SJCRH30 (cell line): ENCODE measurements at regions not wholly inside any gene's neighbourhood (a gene's known extent, or its start where the extent isn't known, plus 50 kb on each side); places are given as distances from the start of the nearest gene placed in this dataset.
"Not testable (repeated sequence)": the region's sequence is repeated elsewhere in the genome, so short reads cannot be mapped to it uniquely, and the experiment has no call there.

ENCODE experiments used
- DNase-seq, 2 experiments: peaks; one replicate each; pipeline ENCODE4 v3.0.0-alpha.2; 2015 to 2020
- H3K27ac ChIP-seq: fragments of 250-450 bp; sonication (Bioruptor Pico); 2 replicates; pipeline ENCODE4 v1.5.1; 2020; ENCODE audit warnings: mild to moderate bottlenecking, moderate library complexity
- H3K27me3 ChIP-seq: fragments of 250-450 bp; sonication (Bioruptor Pico); 2 replicates; pipeline ENCODE4 v1.5.1; 2020; ENCODE audit warnings: mild to moderate bottlenecking, moderate library complexity
- H3K36me3 ChIP-seq: fragments of 250-450 bp; sonication (Bioruptor Pico); 2 replicates; pipeline ENCODE4 v1.5.1; 2020; ENCODE audit warnings: mild to moderate bottlenecking, moderate library complexity
- H3K4me1 ChIP-seq: fragments of 250-450 bp; sonication (Bioruptor Pico); 2 replicates; pipeline ENCODE4 v1.5.1; 2020; ENCODE audit warnings: mild to moderate bottlenecking, moderate library complexity
- H3K4me3 ChIP-seq: fragments of 250-450 bp; sonication (Bioruptor Pico); 2 replicates; pipeline ENCODE4 v1.5.1; 2020; ENCODE audit warnings: mild to moderate bottlenecking, moderate library complexity
- H3K9me3 ChIP-seq: fragments of 250-450 bp; sonication (Bioruptor Pico); replicated peaks from 2 replicates; pipeline ENCODE4 v1.5.1; 2020; ENCODE audit warnings: mild to moderate bottlenecking, moderate library complexity

DNA sequence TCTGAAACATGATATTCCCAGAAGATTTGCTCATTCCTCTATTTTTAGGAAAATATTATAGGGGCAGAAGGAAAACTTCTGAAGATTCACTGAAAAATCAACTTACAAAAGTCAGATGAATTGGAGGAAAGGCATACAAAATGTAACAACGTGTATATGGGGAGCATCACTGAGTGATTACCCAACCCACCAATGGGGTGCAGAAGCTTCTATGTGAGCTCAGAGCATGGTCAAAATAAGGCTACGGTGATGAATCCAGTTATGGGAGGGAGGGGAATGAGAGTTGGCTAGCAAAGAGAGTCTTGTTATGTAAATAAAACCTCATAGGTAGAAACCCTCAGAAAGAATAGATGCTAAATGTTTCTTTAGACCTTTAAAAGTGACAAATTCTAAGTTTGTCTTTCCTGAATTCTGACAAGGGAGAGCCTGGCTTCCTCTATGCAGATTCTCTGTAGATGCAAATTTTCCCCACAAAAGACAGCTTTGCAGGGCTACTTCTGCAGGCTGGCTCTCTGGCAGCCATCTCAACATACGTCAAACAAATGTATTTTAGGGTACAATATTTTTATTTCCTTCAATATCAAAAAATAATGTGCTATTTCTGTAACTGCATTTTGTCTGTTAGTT lies 171.4 kb upstream of the NDUFV2 start:
- no peak for DNase-seq
- Histone ChIP-seq H3K27me3 (no peaks in the 10 kb centered on the region), H3K4me3 (no peak overlapping the region), H3K36me3 (no peaks in the 10 kb centered on the region), H3K9me3 (no peaks in the 10 kb centered on the region), H3K4me1 (no peaks in the 10 kb centered on the region), H3K27ac (no peak overlapping the region)

DNA sequence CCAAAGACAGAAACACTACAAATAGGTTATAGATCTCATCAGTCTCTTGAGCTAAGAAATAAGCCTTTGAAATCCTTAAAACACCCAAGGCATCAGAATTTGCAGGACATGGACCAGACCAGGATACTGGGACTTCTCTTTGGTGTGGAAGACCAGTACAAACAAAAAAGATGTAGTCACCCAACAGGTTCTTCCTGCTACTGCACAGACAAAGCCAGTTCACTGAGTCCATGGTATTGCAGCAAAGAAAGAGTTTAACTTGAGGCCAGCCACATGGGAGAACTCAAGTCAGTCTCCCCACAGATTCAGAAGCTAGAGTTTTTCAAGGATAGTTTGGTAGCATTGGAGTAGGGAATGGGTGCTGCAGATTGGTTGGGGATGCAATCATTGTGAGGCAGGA lies 169.6 kb upstream of the NDUFV2 start:
- H3K27me3 ChIP-seq = no peaks in the 10 kb centered on the region
- no peak overlapping the region for H3K4me3 ChIP-seq
- DNase-seq = no peak
- no peaks in the 10 kb centered on the region for H3K4me1 ChIP-seq
- H3K27ac ChIP-seq = no peak overlapping the region
- no peaks in the 10 kb centered on the region for H3K9me3 ChIP-seq
- H3K36me3 ChIP-seq = no peaks in the 10 kb centered on the region

DNA sequence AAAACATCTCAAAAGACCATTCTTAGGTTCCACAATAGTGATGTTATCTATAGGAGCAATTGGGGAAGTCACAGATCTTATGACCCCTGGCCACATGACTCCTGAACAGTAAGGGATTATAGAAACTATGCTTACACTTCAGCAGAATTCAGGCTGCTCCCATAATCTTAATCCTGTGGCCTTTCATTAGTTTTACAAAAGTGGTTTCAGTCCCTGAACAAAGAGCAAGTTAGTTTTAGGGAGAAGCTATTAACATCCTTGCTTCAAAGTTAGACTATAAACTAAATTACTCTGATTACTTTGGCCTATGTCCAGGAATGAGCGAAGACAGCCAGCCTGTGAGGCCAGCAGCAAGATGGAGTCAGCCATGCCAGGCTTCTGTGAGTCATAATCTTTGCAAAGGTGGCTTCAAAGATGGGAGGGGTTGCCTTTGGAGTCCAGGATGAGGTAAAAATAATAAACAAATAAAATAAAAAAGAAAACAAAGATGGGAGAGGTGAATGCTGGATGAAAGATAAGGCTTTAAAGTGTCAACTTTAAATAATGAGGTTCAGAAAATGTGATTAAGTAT lies 168.7 kb upstream of the NDUFV2 start:
- Histone ChIP-seq H3K4me3 (no peak overlapping the region), H3K4me1 (no peaks in the 10 kb centered on the region), H3K9me3 (no peaks in the 10 kb centered on the region), H3K27ac (no peak overlapping the region), H3K27me3 (no peaks in the 10 kb centered on the region), H3K36me3 (no peaks in the 10 kb centered on the region)
- DNase-seq = no peak

DNA sequence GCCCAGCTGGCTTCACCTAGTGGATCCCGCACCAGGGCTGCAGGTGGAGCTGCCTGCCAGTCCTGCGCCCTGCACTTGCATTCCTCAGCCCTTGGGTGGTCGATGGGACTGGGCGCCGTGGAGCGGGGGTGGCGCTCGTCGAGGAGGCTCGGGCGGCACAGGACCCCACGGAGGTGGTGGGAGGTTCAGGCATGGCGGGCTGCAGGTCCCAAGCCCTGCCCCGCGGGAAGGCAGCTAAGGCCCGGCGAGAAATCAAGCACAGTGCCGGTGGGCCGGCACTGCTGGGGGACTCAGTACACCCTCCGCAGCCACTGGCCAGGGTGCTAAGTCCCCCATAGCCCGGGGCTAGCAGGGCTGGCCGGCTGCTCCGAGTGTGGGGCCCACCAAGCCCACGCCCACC lies 167.2 kb upstream of the NDUFV2 start:
- not testable (repeated sequence) for H3K4me1 ChIP-seq, H3K36me3 ChIP-seq, DNase-seq, H3K4me3 ChIP-seq, H3K27me3 ChIP-seq, H3K9me3 ChIP-seq, H3K27ac ChIP-seq

DNA sequence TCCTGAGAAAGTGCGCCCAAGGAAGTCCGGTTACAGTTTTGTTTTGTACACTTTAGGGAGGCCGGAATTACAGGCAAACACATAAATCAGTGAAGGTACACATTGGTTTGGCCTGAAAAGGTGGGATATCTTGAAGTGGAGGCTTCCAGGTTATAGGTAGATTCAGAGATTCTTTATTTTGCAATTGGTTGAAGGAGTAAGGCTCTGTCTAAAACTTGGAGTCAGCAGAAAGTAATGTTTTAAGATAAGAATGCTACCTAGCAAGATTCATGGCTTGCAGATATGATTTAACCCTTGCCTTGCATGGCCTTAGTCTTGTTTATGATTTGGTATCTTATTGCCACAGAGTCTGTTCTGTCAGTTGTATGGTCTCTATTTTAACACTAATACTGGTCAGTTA lies 165.9 kb upstream of the NDUFV2 start:
- no peaks in the 10 kb centered on the region for H3K4me1 ChIP-seq
- no peak for DNase-seq
- H3K9me3 ChIP-seq = no peaks in the 10 kb centered on the region
- H3K4me3 ChIP-seq = no peak overlapping the region
- no peaks in the 10 kb centered on the region for H3K36me3 ChIP-seq
- no peaks in the 10 kb centered on the region for H3K27me3 ChIP-seq
- H3K27ac ChIP-seq = no peak overlapping the region

DNA sequence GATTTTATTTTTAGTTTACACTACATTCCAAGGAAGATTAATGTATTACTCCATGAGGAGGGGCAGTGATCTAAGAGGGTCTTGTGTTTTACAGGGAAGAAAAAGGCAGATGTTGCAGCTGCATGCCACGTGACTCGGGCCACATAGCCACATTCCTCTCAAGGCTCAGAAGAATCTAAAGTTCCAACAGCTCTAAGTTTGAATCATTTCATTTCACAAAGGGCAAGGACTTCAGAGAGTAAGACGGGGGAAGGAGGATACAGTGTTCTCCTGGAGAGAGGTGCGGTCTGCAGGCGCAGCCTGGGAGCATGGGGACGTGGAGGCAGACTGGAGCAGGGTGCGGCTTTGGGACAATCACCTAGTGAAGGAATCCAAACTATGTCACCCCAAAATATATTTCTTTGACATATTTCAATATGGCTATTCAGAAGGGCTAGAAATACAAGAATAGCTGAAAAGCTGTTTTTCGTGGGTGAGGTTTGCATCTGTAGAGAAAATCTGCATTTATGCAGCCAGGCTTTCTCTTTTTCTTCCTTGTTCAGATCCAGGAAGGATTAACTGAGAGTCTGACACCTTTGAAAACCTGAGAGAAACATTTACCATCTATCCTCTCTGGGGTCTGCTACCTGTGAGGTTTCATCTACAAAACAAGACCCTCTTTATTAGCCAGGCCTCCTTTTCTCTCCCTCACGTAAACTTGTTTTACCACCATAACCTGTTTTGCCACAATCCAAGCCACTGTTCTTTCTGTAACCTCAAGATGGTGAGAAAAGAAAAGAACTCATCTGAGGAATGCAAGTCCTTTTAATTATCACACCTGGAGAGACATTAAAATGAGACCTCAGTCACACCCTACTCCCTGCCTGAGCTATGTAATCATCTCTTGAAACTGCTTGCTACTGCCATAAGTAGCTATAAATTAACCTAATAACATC lies 165.1 kb upstream of the NDUFV2 start:
- Histone ChIP-seq H3K27me3 (no peaks in the 10 kb centered on the region), H3K4me1 (no peaks in the 10 kb centered on the region), H3K27ac (no peak overlapping the region), H3K36me3 (no peaks in the 10 kb centered on the region), H3K9me3 (no peaks in the 10 kb centered on the region), H3K4me3 (no peak overlapping the region)
- DNase-seq = no peak

DNA sequence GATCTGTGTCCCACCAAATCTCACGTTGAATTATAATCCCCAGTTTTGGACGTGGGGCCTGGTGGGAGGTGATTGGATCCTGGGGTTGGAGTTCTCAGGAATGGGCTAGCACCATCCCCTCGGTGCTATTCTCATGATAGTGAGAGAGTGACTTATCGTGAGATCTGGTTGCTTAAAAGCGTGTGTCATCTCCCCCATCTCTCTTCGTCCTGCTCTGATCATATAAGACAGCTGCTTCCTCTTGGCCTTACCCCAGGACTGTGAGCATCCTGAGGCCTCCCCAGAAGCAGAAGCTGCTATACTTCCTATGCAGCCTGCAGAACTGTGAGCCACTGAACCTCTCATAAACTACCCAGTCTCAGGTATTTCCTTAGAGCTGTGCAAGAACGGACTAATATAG lies 163.7 kb upstream of the NDUFV2 start:
- DNase-seq = peak; percentile 7 to 31
- H3K36me3 ChIP-seq = no peaks in the 10 kb centered on the region
- H3K4me1 ChIP-seq = no peaks in the 10 kb centered on the region
- no peaks in the 10 kb centered on the region for H3K27me3 ChIP-seq
- H3K9me3 ChIP-seq = no peaks in the 10 kb centered on the region
- H3K27ac ChIP-seq = no peak overlapping the region
- no peak overlapping the region for H3K4me3 ChIP-seq

DNA sequence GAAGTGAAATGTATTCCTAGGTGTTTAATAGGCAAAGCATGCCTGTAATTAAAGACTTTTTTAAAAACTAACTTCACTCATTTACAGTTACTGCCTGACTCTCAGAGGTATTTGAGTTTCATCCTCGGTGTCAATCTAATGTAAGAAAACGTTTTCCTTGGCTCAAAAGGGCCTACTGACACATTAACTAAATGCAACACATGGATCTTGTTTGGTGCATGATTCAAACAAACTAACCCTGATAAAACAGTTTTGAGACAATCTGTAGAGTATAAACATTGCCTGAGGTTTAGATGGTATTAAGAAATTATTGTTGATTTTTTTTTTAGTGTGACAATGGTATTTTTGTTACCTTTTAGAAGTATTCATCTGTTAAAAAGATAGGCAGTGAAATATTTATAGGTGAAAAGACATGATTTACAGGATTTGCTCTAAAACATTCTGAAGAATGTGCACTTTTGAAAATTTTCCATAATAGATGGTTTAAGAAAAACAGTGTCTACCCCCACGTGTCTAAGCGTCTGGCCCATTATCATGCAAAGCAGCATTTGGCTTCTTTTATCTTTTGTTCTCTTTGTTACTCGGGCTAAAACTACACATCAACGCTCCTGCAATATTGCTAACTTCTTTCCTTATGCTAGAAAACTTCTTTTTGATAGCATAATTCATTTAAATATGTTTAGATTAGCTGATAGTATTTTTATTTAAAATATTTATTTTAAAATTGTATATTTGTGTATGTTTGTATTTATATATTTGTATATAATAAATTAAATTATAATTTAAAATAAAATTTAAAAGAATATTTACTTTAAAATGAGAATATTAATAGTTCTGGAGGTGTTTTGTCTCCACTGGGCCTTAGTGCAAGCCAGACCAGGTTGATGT lies 160.2 kb upstream of the NDUFV2 start:
- no peak for DNase-seq
- Histone ChIP-seq H3K27me3 (no peaks in the 10 kb centered on the region), H3K4me3 (no peak overlapping the region), H3K27ac (no peak overlapping the region), H3K9me3 (no peaks in the 10 kb centered on the region), H3K4me1 (peaks cover 3% of the 10 kb centered on the region; the same call in 1 of the 2 replicates), H3K36me3 (no peaks in the 10 kb centered on the region)

DNA sequence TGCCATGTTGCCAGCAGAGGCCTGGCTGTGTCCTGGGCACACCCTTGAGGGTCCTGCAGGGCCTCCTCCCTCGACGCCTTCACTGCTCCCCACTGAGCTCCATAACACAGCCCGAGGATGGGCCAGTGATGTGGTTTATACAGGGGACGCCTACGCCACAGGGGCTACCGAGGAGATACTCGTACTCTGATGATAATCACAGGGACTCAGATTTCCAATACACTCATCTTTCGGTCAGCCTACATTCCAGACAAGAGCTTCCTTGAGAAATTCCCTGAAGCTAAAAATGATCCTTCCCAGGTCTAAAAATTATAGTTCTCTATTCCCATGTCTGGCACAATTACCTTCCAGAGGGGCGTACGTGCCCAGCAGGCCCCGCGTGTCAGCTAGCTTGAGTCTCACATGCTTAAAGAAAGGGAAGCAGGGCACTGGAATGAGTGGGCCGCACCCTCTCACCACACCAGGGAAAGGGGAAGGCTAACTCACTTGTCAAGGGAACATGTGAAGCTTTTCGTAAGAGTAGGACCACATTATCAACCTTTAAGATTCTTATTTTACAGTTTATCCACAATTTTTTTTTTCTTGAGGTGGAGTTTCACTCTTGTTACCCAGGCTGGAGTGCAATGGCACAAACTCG lies 159.5 kb upstream of the NDUFV2 start:
- DNase-seq = no peak
- Histone ChIP-seq H3K36me3 (no peaks in the 10 kb centered on the region), H3K4me3 (no peak overlapping the region), H3K9me3 (no peaks in the 10 kb centered on the region), H3K27me3 (no peaks in the 10 kb centered on the region), H3K27ac (no peak overlapping the region), H3K4me1 (peaks cover 3% of the 10 kb centered on the region; the same call in 1 of the 2 replicates)

DNA sequence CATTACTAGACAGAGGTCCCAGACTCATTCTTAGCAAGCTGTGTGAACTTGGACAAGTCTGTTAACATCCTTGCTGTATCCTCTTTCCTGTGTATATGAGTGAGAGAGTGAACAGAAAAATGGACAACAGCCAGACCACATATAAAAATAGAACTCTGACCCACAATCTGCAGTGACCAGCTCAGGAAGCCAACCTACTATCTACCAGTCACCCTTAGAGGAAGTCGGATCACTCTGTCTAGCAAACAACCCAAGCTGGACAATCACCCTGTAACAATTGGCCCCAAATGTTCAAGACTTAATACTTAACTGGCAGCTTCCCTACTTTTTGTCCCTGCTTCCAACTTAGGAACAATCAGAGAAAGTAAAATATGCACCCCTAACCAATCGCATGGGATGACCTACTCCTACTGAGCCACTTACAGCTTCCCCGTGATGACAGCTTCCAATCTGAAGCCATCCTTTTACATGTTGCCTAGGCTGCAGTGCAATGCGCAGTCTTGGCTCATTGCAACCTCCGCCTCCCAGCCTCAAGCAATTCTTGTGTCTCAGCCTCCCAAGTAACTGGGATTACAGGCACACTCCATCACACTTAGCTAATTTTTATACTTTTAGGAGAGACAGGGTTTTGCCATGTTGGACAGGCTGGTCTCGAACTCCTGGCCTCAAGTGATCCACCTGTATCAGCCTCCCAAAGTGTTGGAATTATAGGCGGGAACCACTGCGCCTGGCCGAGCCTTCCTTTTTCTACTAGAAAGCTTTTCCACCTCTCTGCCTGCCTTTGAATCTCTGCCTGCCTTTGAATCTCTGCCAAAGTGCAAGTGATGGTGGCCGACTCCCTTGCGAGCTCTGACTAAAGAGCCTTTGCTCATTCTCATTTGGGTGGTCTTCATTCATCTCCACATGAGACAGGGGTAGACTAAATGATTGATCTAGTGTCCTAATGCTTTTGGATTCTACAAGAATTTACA lies 158.3 kb upstream of the NDUFV2 start:
- Histone ChIP-seq H3K4me3 (no peak overlapping the region), H3K27ac (no peak overlapping the region), H3K4me1 (peaks cover 3% of the 10 kb centered on the region; the same call in 1 of the 2 replicates), H3K36me3 (no peaks in the 10 kb centered on the region), H3K27me3 (no peaks in the 10 kb centered on the region), H3K9me3 (no peaks in the 10 kb centered on the region)
- no peak for DNase-seq

DNA sequence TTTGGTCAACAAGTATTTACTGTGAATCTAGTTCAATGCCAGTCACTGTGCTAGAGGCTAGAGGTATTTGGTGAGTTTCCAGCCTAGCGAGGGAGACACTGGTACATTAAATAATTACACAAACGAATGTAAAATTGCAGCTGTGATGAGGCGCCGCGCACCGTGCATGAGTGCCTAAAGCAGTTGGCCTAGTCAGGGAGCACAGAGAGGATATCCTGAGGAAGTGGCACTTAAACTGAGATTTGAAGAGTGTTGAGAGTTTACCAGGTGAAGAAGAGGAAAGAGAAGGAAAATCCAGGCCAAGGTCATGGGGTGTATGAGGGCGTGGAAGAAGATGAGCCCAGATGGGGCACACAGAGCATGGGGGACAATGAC lies 157.6 kb upstream of the NDUFV2 start:
- Histone ChIP-seq H3K9me3 (no peaks in the 10 kb centered on the region), H3K27me3 (no peaks in the 10 kb centered on the region), H3K4me1 (peaks cover 3% of the 10 kb centered on the region; the same call in 1 of the 2 replicates), H3K36me3 (no peaks in the 10 kb centered on the region), H3K4me3 (no peak overlapping the region), H3K27ac (no peak overlapping the region; the same call in 1 of the 2 replicates)
- DNase-seq = no peak

DNA sequence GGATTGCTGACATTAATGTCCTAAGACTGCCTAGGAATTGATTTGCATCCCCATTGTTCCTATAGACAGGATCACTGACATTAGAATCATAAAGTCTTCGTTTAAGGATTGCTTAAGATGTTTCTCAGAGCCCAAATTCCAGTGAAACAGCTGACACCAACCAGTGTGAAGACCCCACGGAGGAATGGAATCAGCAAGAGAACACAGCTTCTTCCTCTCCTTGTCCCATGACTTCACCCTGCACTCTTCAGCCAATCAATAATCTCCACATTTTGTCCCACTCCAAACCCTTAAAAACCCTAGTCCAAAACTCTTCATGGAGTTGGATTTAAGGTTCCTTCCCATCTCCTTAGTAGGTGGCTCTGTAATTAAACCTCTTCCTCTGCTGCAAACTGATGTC lies 157.0 kb upstream of the NDUFV2 start:
- peaks cover 3% of the 10 kb centered on the region; the same call in 1 of the 2 replicates for H3K4me1 ChIP-seq
- peak overlapping the region; percentile 45; the same call in 1 of the 2 replicates for H3K27ac ChIP-seq
- H3K4me3 ChIP-seq = no peak overlapping the region
- H3K36me3 ChIP-seq = no peaks in the 10 kb centered on the region
- no peaks in the 10 kb centered on the region for H3K9me3 ChIP-seq
- no peak for DNase-seq
- no peaks in the 10 kb centered on the region for H3K27me3 ChIP-seq

DNA sequence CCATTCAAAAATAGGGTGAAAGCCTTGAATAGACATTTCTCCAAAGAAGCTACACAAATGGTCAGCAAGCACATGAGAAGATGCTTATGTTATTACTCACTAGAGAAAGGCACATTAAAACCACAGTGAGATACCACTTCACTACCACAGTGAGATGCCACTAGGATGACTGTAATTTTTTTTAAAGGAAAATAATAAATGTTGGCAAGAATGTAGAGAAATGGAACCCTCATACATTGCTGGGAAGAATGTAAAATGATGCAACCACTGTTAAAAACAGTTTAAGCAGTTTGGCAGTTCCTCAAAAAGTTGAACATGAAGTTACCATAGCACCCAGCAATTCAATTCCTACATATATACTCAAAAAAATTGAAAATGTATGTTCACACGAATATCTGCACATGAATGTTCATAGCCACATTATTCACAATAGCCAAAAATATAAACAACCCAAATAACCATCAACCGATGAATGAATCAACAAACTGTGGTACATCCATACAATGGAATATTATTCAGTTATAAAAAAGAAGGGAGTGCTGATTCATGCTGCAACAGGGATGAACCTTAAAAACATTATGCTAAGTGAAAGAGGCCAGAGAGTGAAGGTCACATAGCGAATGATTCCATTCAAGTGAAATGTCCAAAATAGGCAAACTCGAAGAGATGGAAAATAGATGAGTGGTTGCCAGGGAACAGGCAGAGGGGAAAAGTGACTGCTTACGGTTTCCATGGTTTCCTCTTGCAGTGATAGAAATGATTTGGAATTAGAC lies 156.2 kb upstream of the NDUFV2 start:
- DNase-seq = peak in 1 of 2 experiments; percentile 2
- no peaks in the 10 kb centered on the region for H3K36me3 ChIP-seq
- H3K4me3 ChIP-seq = no peak overlapping the region
- H3K4me1 ChIP-seq = peaks cover 3% of the 10 kb centered on the region; the same call in 1 of the 2 replicates
- no peaks in the 10 kb centered on the region for H3K27me3 ChIP-seq
- H3K9me3 ChIP-seq = no peaks in the 10 kb centered on the region
- no peak overlapping the region for H3K27ac ChIP-seq
